Transverse colon (tissue), 3 donors: ENCODE measurements at regions not wholly inside any gene's neighbourhood (a gene's known extent, or its start where the extent isn't known, plus 50 kb on each side); places are given as distances from the start of the nearest gene placed in this dataset.

Source experiments
- CTCF ChIP-seq, 5 experiments: fragments of 200-600 bp in 3 of 5; fragments of 450-650 bp in 2 of 5; sonication (generic) in 3 of 5; IDR thresholded peaks; 1 replicate in 2 of 5; 2 replicates in 3 of 5; pipeline ENCODE4 v1.5.1; 2016 to 2017; ENCODE audit warnings: antibody characterized with exemption in 5 of 5, inconsistent platforms in 3 of 5, mild to moderate bottlenecking in 2 of 5, moderate library complexity in 1 of 5
- EP300 ChIP-seq: sonication (generic); formaldehyde crosslinking; IDR thresholded peaks from one replicate; pipeline ENCODE4 v1.6.1; 2017; ENCODE audit warnings: antibody characterized with exemption, low read depth
- POLR2A ChIP-seq: fragments of 450-650 bp; IDR thresholded peaks from one replicate; pipeline ENCODE4 v1.6.1; 2016; ENCODE audit warnings: antibody characterized with exemption, mild to moderate bottlenecking, moderate library complexity

- TF ChIP-seq EP300, result no peak
- no peak for TF ChIP-seq CTCF (IDR thresholded peaks at IDR 0.05)
- no peak for TF ChIP-seq POLR2A
These were observed 152.9 kb upstream of the NFIB start for GRCh38 chr9:14466828-14467227.
